Right renal pelvis (tissue), 4 donors: ENCODE measurements at regions not wholly inside any gene's neighbourhood (a gene's known extent, or its start where the extent isn't known, plus 50 kb on each side); places are given as distances from the start of the nearest gene placed in this dataset.

Source experiments
- DNase-seq, 4 donors: peaks; one replicate each; pipeline ENCODE4 v3.0.0-alpha.2; 2013; ENCODE audit warnings: low read depth in 4 of 4, low spot score in 3 of 4, missing footprints in 1 of 4

- DNase-seq: no peak
Observed at GRCh38 chr16:80862160-80862705, 57.8 kb upstream of the CDYL2 start.
